ENCODE measurements at regions not wholly inside any gene's neighbourhood (a gene's known extent, or its start where the extent isn't known, plus 50 kb on each side); places are given as distances from the start of the nearest gene placed in this dataset.

DNA sequence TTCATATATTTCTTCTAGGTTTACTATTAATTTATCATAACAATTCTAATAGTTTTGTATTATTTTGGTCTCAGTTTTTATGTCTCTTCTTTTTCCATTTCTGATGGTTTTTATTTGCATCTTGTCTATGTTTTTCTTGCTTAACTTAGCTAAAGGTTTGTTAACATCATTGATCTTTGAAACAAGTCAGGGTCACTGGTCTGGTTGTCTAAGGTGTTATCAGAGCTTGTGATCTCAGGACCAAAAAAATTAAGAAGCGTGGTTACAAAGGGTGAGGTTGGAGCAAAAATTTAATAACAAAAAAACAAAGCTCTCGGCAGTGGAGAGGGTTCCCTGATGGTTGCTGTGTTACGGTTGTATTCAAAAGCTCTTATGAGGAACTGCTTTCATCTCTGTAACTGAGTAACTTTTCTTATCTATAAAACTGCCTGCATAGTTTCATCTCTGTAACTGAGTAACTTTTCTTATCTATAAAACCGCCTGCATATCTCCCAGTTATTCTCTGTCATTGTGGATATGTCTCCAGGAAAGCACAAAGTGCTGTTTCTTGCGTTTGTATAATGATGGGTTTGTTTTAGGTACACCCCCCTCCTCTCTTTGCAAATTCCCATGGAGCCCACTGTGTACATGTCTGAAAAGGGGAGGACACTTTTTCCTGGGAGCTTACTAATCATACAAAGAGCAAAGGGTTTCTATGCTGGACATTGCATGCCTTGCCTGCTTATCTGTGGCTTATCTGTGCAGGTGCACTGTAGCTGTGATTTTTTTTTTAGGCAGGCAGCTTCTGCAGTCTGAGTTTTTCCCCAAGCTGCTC lies 62.4 kb upstream of the UGT2B15 start:
- intact Hi-C loops (cut with micrococcal nuclease; ENCODE audit: unreplicated experiment), result no loop called here
- POLR2A ChIA-PET, result interaction anchor here (0.6 kb wide), 1 partner anchor 27 kb away, joined by 3 read pairs; no protein-coding TSS in a partner anchor
- Histone ChIP-seq H3K4me3 (ENCODE audit: low read depth, low read length, poor library complexity, severe bottlenecking) (no peak overlapping the region), H3K4me2 (ENCODE audit: low read length) (no peak overlapping the region), H3K4me1 (ENCODE audit: insufficient read depth, low read length, poor library complexity, severe bottlenecking) (no peaks in the 10 kb centered on the region), H3K9me2 (ENCODE audit: insufficient read depth, low read length) (no peaks in the 10 kb centered on the region), H3K27ac (ENCODE audit: low read depth, low read length, poor library complexity, severe bottlenecking) (no peak overlapping the region), H4K20me1 (ENCODE audit: insufficient read depth, low read length) (no peaks in the 10 kb centered on the region), H3K79me2 (ENCODE audit: insufficient read depth, low read depth, low read length) (no peaks in the 10 kb centered on the region), H3K9me3 (ENCODE audit: low read length) (no peaks in the 10 kb centered on the region), H2AFZ (ENCODE audit: low read length) (no peak overlapping the region), H3K36me3 (ENCODE audit: insufficient read depth, low read length) (no peaks in the 10 kb centered on the region)
- TF ChIP-seq CTCF (conservative IDR thresholded peaks at IDR 0.05; ENCODE audit: low read length) (no peak), EZH2phosphoT487 (IDR thresholded peaks at IDR 0.05; ENCODE audit: borderline replicate concordance, low read depth, low read length) (no peak)
- CTCF ChIA-PET (ENCODE audit: unreplicated experiment), result no interaction called here
- BruUV-seq (replicated peaks), result no TSS peak
- no peak for DNase-seq (ENCODE audit: low spot score)

DNA sequence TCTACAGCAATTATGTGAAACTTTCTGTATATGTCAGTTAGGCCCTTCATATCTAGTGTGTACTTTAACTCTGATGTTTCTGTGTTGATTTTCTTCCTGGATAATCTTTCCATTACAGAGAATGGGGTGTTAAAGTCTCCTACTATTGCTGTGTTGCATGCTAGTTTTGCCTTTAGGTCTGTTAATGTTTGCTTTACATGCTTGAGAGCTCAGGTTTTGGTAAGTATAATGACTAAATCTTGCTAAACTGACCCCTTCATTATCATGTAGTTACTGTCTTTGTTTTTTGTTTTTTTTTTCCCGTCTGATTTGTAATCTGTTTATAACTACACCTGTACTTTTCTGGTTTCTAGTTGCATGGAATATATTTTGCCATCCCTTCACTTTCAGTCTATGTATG lies 63.6 kb upstream of the UGT2B15 start:
- intact Hi-C loops (cut with micrococcal nuclease; ENCODE audit: unreplicated experiment), result no loop called here

More for the DNA sequence above, 63.6 kb upstream of the UGT2B15 start:
- Histone ChIP-seq H3K4me1 (ENCODE audit: insufficient read depth, low read length, poor library complexity, severe bottlenecking) (no peaks in the 10 kb centered on the region), H3K9me2 (ENCODE audit: insufficient read depth, low read length) (no peaks in the 10 kb centered on the region), H3K4me3 (ENCODE audit: low read depth, low read length, poor library complexity, severe bottlenecking) (no peak overlapping the region), H4K20me1 (ENCODE audit: insufficient read depth, low read length) (no peaks in the 10 kb centered on the region), H3K27ac (ENCODE audit: low read depth, low read length, poor library complexity, severe bottlenecking) (no peak overlapping the region), H3K79me2 (ENCODE audit: insufficient read depth, low read depth, low read length) (no peaks in the 10 kb centered on the region), H3K4me2 (ENCODE audit: low read length) (no peak overlapping the region), H3K9me3 (ENCODE audit: low read length) (no peaks in the 10 kb centered on the region), H3K36me3 (ENCODE audit: insufficient read depth, low read length) (no peaks in the 10 kb centered on the region), H2AFZ (ENCODE audit: low read length) (no peak overlapping the region)
- BruUV-seq (replicated peaks), result no TSS peak
- TF ChIP-seq EZH2phosphoT487 (IDR thresholded peaks at IDR 0.05; ENCODE audit: borderline replicate concordance, low read depth, low read length) (no peak), CTCF (conservative IDR thresholded peaks at IDR 0.05; ENCODE audit: low read length) (no peak)
- CTCF ChIA-PET (ENCODE audit: unreplicated experiment), result no interaction called here
- POLR2A ChIA-PET, result no interaction called here
- DNase-seq (ENCODE audit: low spot score), result no peak
